ENCODE measurements at regions not wholly inside any gene's neighbourhood (a gene's known extent, or its start where the extent isn't known, plus 50 kb on each side); places are given as distances from the start of the nearest gene placed in this dataset.

DNA sequence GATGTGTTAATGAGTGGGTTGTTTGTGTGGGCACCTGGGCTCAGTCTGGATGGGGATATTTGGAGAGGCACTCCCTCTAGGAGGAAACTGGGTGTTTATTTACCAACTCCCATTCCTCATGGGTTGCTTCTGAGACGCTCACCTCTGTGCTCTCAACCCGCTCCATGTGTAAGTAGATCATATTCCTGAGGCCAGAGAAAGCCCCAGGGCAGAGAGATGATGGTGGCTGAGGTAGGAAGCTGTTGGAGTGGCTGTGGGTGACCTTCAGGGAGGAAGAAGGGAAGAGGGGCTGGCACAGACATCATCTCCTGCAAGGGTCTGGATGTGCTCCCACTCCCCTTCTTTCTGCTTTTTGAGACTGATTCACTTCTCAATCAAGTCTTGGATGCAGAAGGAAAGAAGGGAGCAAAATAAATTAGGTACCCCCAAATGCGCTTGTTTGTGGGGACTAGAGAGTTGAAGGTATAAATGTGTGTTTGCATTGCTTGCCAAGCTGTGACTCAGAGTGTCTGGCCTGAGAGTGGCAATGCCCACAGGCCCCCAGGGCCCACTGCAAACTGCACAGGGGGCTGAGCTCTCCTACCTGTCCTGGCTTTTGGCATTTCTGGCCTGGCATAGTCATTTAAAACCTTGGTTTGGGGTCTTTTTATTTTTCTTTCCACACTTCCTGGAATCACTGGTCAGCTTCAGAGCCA lies 57.2 kb upstream of the TNP1 start:
- TF ChIP-seq, protein P1, sequence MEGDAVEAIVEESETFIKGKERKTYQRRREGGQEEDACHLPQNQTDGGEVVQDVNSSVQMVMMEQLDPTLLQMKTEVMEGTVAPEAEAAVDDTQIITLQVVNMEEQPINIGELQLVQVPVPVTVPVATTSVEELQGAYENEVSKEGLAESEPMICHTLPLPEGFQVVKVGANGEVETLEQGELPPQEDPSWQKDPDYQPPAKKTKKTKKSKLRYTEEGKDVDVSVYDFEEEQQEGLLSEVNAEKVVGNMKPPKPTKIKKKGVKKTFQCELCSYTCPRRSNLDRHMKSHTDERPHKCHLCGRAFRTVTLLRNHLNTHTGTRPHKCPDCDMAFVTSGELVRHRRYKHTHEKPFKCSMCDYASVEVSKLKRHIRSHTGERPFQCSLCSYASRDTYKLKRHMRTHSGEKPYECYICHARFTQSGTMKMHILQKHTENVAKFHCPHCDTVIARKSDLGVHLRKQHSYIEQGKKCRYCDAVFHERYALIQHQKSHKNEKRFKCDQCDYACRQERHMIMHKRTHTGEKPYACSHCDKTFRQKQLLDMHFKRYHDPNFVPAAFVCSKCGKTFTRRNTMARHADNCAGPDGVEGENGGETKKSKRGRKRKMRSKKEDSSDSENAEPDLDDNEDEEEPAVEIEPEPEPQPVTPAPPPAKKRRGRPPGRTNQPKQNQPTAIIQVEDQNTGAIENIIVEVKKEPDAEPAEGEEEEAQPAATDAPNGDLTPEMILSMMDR (IDR thresholded peaks at IDR 0.05; ENCODE audit: control insufficient read depth, insufficient read depth, low read depth, low read length, missing control alignments), result no peak
- H3K4me3 ChIP-seq (ENCODE audit: control insufficient read depth, low read depth, low read length), result no peak overlapping the region
- no peak for DNase-seq (ENCODE audit: low read depth)

DNA sequence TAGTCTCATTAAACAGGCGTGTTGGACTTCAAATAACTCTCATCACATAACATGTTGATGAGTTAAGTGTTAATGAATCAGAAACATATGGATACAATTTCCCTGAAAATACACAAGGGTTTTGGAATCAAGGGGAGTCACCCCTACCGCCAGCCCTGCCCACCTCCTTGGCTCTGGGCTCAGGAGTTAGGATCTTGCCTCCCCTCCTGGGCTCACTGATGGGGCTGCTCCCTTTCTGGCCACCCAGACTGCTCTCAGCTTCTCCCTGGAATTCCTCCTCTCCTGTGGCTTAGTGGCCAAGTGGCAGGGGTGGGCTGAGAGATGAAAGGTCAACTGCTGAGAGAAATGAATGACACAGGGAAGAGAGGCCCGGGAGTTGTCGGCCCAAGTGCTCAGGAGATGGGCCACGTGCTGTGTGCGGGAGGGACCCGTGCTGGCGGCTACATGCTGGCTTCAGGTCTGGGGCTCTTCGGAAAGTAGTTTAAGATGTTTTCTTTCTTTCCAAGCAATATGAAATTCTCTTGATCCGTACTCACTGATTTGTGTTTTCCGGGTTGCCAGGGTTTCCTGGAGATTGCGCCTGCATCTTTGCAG lies 55.8 kb upstream of the TNP1 start:
- DNase-seq (ENCODE audit: low read depth), result no peak
- no peak overlapping the region for H3K4me3 ChIP-seq (ENCODE audit: control insufficient read depth, low read depth, low read length)
- TF ChIP-seq, protein P1 (IDR thresholded peaks at IDR 0.05; ENCODE audit: control insufficient read depth, insufficient read depth, low read depth, low read length, missing control alignments), result no peak

DNA sequence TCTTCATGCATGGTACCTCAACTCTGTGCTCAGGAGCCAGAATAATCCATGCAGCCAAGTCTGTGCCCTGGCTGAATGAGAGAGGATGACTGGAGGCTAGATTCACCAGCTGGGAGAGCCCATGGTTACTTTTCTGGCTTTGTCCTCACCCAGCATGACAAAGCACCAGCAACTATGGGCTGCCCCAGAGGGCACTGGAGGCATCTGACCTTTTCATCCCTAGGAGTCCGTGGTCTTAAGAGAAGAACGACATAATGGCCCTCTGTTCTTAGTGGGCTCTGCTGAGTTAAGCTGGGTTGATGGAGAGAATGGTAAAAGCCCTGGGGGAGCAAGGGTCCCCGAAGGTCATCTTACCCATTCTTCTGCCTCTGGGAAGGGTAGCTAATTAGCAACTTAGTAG lies 54.6 kb upstream of the TNP1 start:
- H3K4me3 ChIP-seq (ENCODE audit: control insufficient read depth, low read depth, low read length), result no peak overlapping the region
- TF ChIP-seq, protein P1 (IDR thresholded peaks at IDR 0.05; ENCODE audit: control insufficient read depth, insufficient read depth, low read depth, low read length, missing control alignments), result no peak

DNA sequence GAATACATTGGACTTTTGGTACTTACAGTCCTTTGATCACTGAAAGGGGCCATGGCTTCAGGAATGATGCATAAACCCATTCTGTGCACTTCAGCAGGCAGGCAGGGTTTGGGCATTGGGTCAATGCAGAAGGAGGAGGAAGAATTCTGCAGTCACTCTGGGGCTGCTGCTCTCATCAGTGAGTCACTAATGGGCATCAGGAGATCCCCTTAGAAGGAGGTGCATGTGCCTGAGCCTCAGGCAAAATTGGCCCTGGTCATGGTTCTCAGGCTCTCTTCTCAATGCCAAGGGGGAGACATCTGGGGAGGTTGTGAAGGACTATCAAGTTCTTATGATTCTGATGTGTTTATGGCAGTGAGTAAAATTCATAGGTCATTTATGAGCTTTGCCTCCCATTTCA lies 52.0 kb upstream of the TNP1 start:
- peak; percentile 11 for DNase-seq (ENCODE audit: low read depth)
- no peak overlapping the region for H3K4me3 ChIP-seq (ENCODE audit: control insufficient read depth, low read depth, low read length)
- TF ChIP-seq, protein P1 (IDR thresholded peaks at IDR 0.05; ENCODE audit: control insufficient read depth, insufficient read depth, low read depth, low read length, missing control alignments), result no peak

More for the DNA sequence above, 54.6 kb upstream of the TNP1 start:
- DNase-seq (ENCODE audit: low read depth), result no peak

DNA sequence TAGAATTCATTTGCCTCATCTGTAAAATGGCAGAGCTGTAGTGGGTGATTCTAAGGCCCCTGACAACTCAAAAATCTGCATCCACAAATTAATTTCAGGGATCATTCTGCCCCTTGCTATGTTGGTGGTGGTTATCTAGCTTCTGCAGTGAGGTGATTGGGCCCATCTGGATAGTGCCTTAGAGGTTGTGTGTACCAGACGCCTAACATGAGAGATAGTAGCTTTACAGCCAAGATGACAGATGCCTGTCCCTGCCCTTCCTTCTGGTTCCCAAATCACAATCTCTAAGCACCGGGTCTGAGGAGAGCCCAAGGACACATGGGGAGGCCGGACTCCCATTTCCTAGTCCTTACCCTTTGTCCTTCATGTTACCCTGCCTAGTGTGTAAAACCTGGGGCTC lies 51.1 kb upstream of the TNP1 start:
- no peak for DNase-seq (ENCODE audit: low read depth)
- TF ChIP-seq, protein P1 (IDR thresholded peaks at IDR 0.05; ENCODE audit: control insufficient read depth, insufficient read depth, low read depth, low read length, missing control alignments), result no peak
- H3K4me3 ChIP-seq (ENCODE audit: control insufficient read depth, low read depth, low read length), result no peak overlapping the region

DNA sequence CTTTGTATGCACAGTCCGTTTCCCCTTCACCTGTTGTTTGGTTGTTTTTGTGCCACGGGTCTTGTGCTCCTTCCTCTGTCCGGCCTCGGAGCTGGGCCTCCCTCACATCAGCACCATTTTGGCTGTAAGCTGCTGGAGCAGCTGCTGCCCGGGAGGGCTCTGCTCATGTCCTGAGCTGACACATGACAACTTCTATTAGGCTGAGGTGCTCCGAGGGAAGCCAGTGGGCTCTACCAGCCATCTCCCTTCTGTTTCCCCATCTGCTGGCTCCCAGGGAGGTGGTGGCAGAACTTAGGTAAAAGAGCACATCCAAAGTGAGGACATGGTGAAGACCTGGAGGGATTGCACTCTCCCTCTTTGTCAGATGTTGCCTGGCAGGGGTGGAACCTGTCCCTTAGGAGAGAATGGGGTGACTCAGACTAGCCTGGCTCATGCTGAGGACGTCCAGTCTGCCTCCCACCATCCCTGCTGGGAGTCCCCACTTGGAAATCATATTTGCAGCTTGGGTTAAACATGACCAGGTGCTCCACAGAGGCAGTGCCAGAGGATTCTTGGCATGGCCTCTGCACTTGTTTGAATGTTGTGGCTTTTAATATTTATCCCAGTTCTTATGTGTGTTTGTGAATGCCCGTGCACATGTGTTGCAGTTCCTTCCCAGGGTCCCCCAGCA lies 49.8 kb upstream of the TNP1 start:
- DNase-seq (ENCODE audit: low read depth), result no peak
- TF ChIP-seq, protein P1 (IDR thresholded peaks at IDR 0.05; ENCODE audit: control insufficient read depth, insufficient read depth, low read depth, low read length, missing control alignments), result no peak
- H3K4me3 ChIP-seq (ENCODE audit: control insufficient read depth, low read depth, low read length), result no peak overlapping the region
